ENCODE measurements at regions not wholly inside any gene's neighbourhood (a gene's known extent, or its start where the extent isn't known, plus 50 kb on each side); places are given as distances from the start of the nearest gene placed in this dataset.

DNA sequence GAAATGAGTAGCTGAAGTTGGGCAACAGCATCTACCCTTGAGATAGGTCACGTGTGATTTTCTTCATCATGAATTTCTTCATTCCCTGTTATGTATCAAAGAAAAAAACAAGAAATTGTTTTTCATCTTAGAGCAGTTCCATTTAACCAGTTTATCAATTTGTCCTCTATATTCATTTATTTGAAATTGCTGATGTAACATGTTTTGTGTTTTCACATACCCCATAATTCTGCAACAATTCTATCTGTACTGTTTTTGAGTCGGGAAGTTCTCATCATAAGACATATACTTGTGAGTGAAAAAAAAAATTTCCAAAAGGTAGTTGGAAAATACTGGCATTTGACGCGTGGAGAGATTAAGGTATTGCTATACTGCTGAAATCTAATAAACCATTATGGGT, 422.6 kb upstream of the REG3G start:
- Histone ChIP-seq H3K9ac (ENCODE audit: low read length) (no peak overlapping the region), H3K4me1 (ENCODE audit: control insufficient read depth, insufficient read depth, low read length) (no peaks in the 10 kb centered on the region), H3K36me3 (ENCODE audit: control insufficient read depth, insufficient read depth, low read length, severe bottlenecking) (no peaks in the 10 kb centered on the region), H3K4me3 (ENCODE audit: low read length) (no peak overlapping the region), H3K9me3 (ENCODE audit: control insufficient read depth, low read length) (no peaks in the 10 kb centered on the region), H3K27me3 (replicated peaks; ENCODE audit: control insufficient read depth, insufficient read depth, low read length) (no peaks in the 10 kb centered on the region)
- DNase-seq (ENCODE audit: low read depth), result no peak

- no peaks in the 10 kb centered on the region for H3K9me3 ChIP-seq (ENCODE audit: control insufficient read depth, low read length)
- H3K36me3 ChIP-seq (ENCODE audit: control insufficient read depth, insufficient read depth, low read length, severe bottlenecking), result no peaks in the 10 kb centered on the region
- no peak overlapping the region for H3K9ac ChIP-seq (ENCODE audit: low read length)
- no peaks in the 10 kb centered on the region for H3K27me3 ChIP-seq (replicated peaks; ENCODE audit: control insufficient read depth, insufficient read depth, low read length)
- no peak overlapping the region for H3K4me3 ChIP-seq (ENCODE audit: low read length)
- H3K4me1 ChIP-seq (ENCODE audit: control insufficient read depth, insufficient read depth, low read length), result no peaks in the 10 kb centered on the region
- no peak for DNase-seq (ENCODE audit: low read depth)
These were observed 418.6 kb upstream of the REG3G start for GRCh38 chr2:78606895-78607294.

GRCh38 chr2:78614726-78615125, 410.8 kb upstream of the REG3G start:
- no peaks in the 10 kb centered on the region for H3K9me3 ChIP-seq (ENCODE audit: control insufficient read depth, low read length)
- H3K9ac ChIP-seq (ENCODE audit: low read length), result no peak overlapping the region
- no peak overlapping the region for H3K4me3 ChIP-seq (ENCODE audit: low read length)
- no peaks in the 10 kb centered on the region for H3K36me3 ChIP-seq (ENCODE audit: control insufficient read depth, insufficient read depth, low read length, severe bottlenecking)
- no peaks in the 10 kb centered on the region for H3K27me3 ChIP-seq (replicated peaks; ENCODE audit: control insufficient read depth, insufficient read depth, low read length)
- H3K4me1 ChIP-seq (ENCODE audit: control insufficient read depth, insufficient read depth, low read length), result no peaks in the 10 kb centered on the region
- no peak for DNase-seq (ENCODE audit: low read depth)

DNA sequence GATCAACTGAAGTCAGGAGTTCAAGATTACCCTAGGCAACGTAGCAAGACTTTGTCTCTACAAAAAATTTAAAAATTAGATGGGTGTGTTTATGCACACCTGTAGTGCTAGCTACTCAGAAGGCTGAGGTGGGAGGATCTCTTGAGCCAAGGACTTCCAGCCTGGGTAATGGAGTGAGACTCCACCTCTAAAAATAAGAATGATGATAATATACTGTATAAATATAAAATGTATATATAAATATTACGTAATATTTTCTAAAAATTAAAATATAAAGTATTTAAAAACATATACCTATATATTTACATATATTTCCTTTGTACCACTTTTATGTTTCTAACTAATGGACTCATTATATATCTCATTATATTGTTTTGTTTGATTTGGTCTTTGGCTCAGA, 409.5 kb upstream of the REG3G start:
- no peaks in the 10 kb centered on the region for H3K36me3 ChIP-seq (ENCODE audit: control insufficient read depth, insufficient read depth, low read length, severe bottlenecking)
- H3K27me3 ChIP-seq (replicated peaks; ENCODE audit: control insufficient read depth, insufficient read depth, low read length), result no peaks in the 10 kb centered on the region
- DNase-seq (ENCODE audit: low read depth), result no peak

GRCh38 chr2:78634425-78634824, 391.1 kb upstream of the REG3G start:
- no peaks in the 10 kb centered on the region for H3K4me1 ChIP-seq (ENCODE audit: control insufficient read depth, insufficient read depth, low read length)
- H3K9me3 ChIP-seq (ENCODE audit: control insufficient read depth, low read length), result no peaks in the 10 kb centered on the region
- no peak for DNase-seq (ENCODE audit: low read depth)
- no peak overlapping the region for H3K4me3 ChIP-seq (ENCODE audit: low read length)
- no peaks in the 10 kb centered on the region for H3K27me3 ChIP-seq (replicated peaks; ENCODE audit: control insufficient read depth, insufficient read depth, low read length)
- no peak overlapping the region for H3K9ac ChIP-seq (ENCODE audit: low read length)
- no peaks in the 10 kb centered on the region for H3K36me3 ChIP-seq (ENCODE audit: control insufficient read depth, insufficient read depth, low read length, severe bottlenecking)

More for the DNA sequence above, 409.5 kb upstream of the REG3G start:
- H3K9ac ChIP-seq (ENCODE audit: low read length), result no peak overlapping the region
- H3K4me3 ChIP-seq (ENCODE audit: low read length), result no peak overlapping the region
- H3K4me1 ChIP-seq (ENCODE audit: control insufficient read depth, insufficient read depth, low read length), result no peaks in the 10 kb centered on the region
- H3K9me3 ChIP-seq (ENCODE audit: control insufficient read depth, low read length), result no peaks in the 10 kb centered on the region

DNA sequence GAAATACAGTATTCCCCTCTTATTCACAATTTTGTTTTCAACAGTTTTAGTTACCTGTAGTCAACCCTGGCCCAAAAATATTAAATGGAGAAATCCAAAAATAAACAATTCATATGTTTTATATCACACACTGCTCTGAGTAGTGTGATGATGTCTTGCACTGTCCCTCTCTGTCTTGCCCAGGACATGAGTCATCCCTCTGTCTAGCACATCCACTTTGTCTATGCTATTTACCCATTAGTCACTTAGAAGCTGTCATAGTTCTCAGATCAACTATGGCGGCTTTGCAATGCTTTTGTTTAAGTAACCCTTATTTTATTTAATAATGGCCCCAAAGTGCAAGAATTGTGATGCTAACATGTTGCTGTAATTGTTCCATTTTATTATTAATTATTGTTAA, 380.6 kb upstream of the REG3G start:
- H3K9ac ChIP-seq (ENCODE audit: low read length), result no peak overlapping the region
- H3K27me3 ChIP-seq (replicated peaks; ENCODE audit: control insufficient read depth, insufficient read depth, low read length), result no peaks in the 10 kb centered on the region
- H3K9me3 ChIP-seq (ENCODE audit: control insufficient read depth, low read length), result no peaks in the 10 kb centered on the region
- H3K36me3 ChIP-seq (ENCODE audit: control insufficient read depth, insufficient read depth, low read length, severe bottlenecking), result no peaks in the 10 kb centered on the region
- no peaks in the 10 kb centered on the region for H3K4me1 ChIP-seq (ENCODE audit: control insufficient read depth, insufficient read depth, low read length)
- H3K4me3 ChIP-seq (ENCODE audit: low read length), result no peak overlapping the region
- no peak for DNase-seq (ENCODE audit: low read depth)

DNA sequence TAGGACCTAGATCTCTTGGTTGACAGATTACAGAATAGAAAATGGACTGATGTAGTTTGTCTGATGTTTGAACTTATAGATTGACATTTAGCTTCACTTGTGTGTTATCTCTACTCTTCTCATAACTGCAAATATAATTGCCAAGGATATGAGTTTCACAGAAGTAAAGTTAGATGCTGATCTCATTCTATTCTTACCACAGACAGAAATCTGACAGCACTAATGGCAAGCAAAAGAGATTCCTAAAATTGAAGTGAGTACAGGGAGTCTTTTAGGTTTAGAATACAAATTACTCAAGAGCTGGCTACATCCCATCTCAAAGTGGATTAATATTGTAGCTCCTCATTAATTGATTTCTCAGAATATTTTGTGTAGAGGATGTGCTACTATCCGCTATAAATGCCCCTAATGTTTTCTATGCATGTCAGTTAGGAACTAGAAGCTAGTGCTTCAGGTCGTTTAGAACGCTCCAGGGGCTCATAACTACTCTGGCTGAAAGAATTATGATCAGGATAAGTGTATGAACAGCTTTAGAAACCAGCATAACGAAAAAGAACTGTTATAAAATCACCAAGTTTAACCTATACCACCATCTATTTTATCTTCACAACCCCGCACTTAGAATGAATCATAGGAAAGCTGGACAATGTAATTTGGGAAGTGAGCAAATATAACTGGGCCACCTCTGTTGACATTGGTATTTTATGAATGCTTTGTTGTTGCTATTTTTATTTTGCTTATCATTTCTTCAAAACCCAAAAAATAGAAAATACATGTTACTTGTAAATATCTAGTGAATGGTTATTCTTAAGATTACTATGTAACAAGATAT, 378.8 kb upstream of the REG3G start:
- Histone ChIP-seq H3K9ac (ENCODE audit: low read length) (no peak overlapping the region), H3K9me3 (ENCODE audit: control insufficient read depth, low read length) (no peaks in the 10 kb centered on the region), H3K27me3 (replicated peaks; ENCODE audit: control insufficient read depth, insufficient read depth, low read length) (no peaks in the 10 kb centered on the region), H3K4me3 (ENCODE audit: low read length) (no peak overlapping the region), H3K36me3 (ENCODE audit: control insufficient read depth, insufficient read depth, low read length, severe bottlenecking) (no peaks in the 10 kb centered on the region), H3K4me1 (ENCODE audit: control insufficient read depth, insufficient read depth, low read length) (no peaks in the 10 kb centered on the region)
- DNase-seq (ENCODE audit: low read depth), result no peak

DNA sequence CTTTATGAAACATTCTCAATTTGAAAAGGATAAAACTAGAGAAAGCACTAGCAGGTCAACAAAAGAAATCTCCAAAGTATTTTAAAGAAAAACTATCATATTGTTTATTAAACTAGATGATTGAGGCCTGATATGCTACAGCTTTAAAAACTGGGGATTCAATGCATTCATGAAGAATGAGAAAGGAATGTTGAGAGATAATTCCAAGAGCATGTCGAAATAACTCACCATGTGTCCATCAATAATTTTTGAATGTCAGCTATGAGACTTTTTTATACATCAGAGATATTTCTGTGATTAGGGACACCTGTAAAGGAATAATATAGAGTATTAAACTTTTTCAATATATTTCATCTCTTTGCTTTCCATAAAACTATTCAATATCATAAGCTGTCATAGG, 376.9 kb upstream of the REG3G start:
- H3K9ac ChIP-seq (ENCODE audit: low read length), result no peak overlapping the region
- H3K36me3 ChIP-seq (ENCODE audit: control insufficient read depth, insufficient read depth, low read length, severe bottlenecking), result no peaks in the 10 kb centered on the region
- H3K9me3 ChIP-seq (ENCODE audit: control insufficient read depth, low read length), result no peaks in the 10 kb centered on the region
- no peak for DNase-seq (ENCODE audit: low read depth)
- H3K27me3 ChIP-seq (replicated peaks; ENCODE audit: control insufficient read depth, insufficient read depth, low read length), result no peaks in the 10 kb centered on the region
- no peak overlapping the region for H3K4me3 ChIP-seq (ENCODE audit: low read length)
- no peaks in the 10 kb centered on the region for H3K4me1 ChIP-seq (ENCODE audit: control insufficient read depth, insufficient read depth, low read length)

GRCh38 chr2:78654941-78655340, 370.6 kb upstream of the REG3G start:
- Histone ChIP-seq H3K9me3 (ENCODE audit: control insufficient read depth, low read length) (peaks cover 14% of the 10 kb centered on the region), H3K36me3 (ENCODE audit: control insufficient read depth, insufficient read depth, low read length, severe bottlenecking) (no peaks in the 10 kb centered on the region), H3K9ac (ENCODE audit: low read length) (no peak overlapping the region), H3K27me3 (replicated peaks; ENCODE audit: control insufficient read depth, insufficient read depth, low read length) (no peaks in the 10 kb centered on the region), H3K4me3 (ENCODE audit: low read length) (no peak overlapping the region), H3K4me1 (ENCODE audit: control insufficient read depth, insufficient read depth, low read length) (no peaks in the 10 kb centered on the region)
- no peak for DNase-seq (ENCODE audit: low read depth)

DNA sequence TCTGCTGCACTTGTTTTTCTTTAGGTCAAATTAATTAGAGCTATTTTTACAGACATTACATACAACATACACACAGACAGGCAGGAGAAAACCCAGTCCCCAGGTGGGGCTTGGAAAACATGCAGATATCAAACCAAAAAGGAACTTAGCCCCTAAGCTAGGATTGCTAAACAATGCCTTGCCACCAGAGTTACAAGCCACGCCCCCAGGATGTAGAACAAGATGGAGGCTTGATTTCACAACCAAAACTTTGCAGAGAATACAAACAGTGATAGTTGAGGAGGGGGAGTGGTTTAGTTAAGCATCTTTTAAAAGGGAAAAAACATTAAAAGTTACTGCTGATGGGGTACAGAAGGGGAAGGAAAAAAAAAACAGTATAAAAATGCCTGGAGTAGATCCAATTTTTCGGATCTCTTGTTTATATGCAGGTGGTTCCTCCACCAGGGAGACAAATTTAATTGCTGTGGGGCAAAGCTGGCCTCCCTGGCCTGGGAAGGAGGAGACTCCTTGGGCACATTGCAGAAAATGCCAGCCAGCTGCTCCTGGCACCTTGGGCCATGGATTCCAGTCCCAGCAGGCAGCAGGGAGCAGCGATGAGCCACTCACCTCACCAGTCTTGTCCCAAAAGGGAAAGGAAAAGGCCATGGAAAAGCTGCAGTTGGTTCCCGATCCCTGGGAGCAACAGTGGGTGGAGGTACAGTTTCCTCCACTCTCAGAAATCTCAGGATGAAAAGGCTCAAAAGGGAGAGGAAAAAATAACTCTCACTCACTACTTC, 348.4 kb upstream of the REG3G start:
- no peaks in the 10 kb centered on the region for H3K9me3 ChIP-seq (ENCODE audit: control insufficient read depth, low read length)
- no peak overlapping the region for H3K4me3 ChIP-seq (ENCODE audit: low read length)
- H3K27me3 ChIP-seq (replicated peaks; ENCODE audit: control insufficient read depth, insufficient read depth, low read length), result no peaks in the 10 kb centered on the region
- no peaks in the 10 kb centered on the region for H3K4me1 ChIP-seq (ENCODE audit: control insufficient read depth, insufficient read depth, low read length)
- H3K9ac ChIP-seq (ENCODE audit: low read length), result no peak overlapping the region
- DNase-seq (ENCODE audit: low read depth), result no peak
- no peaks in the 10 kb centered on the region for H3K36me3 ChIP-seq (ENCODE audit: control insufficient read depth, insufficient read depth, low read length, severe bottlenecking)

- H3K9me3 ChIP-seq (ENCODE audit: control insufficient read depth, low read length), result no peaks in the 10 kb centered on the region
- H3K36me3 ChIP-seq (ENCODE audit: control insufficient read depth, insufficient read depth, low read length, severe bottlenecking), result no peaks in the 10 kb centered on the region
- no peak overlapping the region for H3K4me3 ChIP-seq (ENCODE audit: low read length)
- H3K9ac ChIP-seq (ENCODE audit: low read length), result no peak overlapping the region
- H3K27me3 ChIP-seq (replicated peaks; ENCODE audit: control insufficient read depth, insufficient read depth, low read length), result no peaks in the 10 kb centered on the region
- DNase-seq (ENCODE audit: low read depth), result no peak
- H3K4me1 ChIP-seq (ENCODE audit: control insufficient read depth, insufficient read depth, low read length), result no peaks in the 10 kb centered on the region
These were observed 347.7 kb upstream of the REG3G start for GRCh38 chr2:78677774-78678173.
